Frontal cortex (tissue), 3 donors: ENCODE measurements at regions not wholly inside any gene's neighbourhood (a gene's known extent, or its start where the extent isn't known, plus 50 kb on each side); places are given as distances from the start of the nearest gene placed in this dataset.
"Not testable (repeated sequence)": the region's sequence is repeated elsewhere in the genome, so short reads cannot be mapped to it uniquely, and the experiment has no call there.

Source experiments
- DNase-seq, 2 donors: peaks; one replicate each; pipeline ENCODE4 v3.0.0; 2012; ENCODE audit warnings: low spot score in 2 of 2
- FAIRE-seq: peaks from 2 replicates; lab custom pipeline; 2012; peaks lifted over from hg19 to GRCh38; lab: Jason Lieb, UNC
- donor health status: control.
- donor health status: control.
- donor health status: control.

DNA sequence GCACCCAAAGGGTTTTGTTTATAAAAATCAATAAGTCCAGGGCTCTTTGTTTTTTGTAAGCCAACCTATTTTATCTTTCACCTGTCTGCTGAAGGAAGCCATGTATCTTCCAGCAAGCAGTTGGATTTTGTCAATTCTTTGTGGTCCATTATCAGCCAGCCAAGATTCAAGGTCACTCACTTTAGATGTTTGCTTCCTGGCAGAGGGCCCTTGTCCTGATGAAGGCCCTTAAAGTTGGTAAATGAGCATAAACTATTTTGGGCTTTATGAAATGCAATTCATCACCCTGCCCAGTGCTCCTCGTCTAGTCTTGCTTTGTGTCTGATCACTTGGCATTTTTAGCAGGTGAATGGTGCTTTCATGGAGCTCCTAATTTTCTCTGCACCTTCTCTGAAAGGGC, 1004.2 kb downstream of the GRID1 start:
- FAIRE-seq (no peak), DNase-seq (no peak)

GRCh38 chr10:85377029-85377806, 989.4 kb downstream of the GRID1 start:
- no peak for DNase-seq
- FAIRE-seq, result no peak

DNA sequence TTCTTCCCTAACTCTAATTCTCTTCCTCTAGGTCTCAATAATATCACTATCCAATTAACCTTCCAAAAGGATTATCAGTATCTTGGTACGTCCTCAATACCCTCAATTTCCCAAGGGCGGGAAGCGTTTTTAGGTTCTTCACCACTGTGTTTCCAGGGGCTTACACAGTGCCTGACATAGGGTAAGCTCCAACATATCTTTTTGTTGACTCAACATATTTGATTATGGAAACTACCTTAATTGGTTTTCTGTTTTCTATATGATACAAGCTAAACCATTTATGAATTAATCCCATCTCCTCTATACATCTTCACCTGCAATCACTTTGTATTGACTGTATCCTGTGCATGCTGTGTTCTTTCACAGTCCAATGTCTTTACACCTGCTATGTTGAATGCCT, 987.3 kb downstream of the GRID1 start:
- DNase-seq (no peak), FAIRE-seq (no peak)

- no peak for DNase-seq
- FAIRE-seq, result no peak
Measured at GRCh38 chr10:85400981-85401695, 965.5 kb downstream of the GRID1 start.

DNA sequence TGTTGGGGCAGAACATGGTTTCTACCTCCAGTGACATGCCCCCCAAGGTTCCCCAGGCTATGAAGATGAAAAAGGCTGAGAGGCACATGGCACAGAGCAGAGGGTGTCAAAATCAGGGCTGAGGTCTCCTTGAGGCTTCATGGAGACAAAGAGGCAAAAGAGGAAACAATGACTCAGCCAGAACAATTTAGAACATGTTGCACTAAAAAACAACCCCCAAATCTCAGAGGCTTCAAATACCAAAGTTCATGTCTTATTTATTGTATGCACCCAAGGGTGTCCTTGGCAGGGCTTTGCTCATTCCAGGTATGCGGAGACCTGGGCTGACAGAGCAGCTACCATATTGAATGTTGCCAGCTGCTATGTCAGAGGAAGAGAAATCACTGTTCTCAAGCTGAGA, 964.1 kb downstream of the GRID1 start:
- no peak for DNase-seq
- FAIRE-seq, result no peak

- FAIRE-seq, result no peak
- no peak for DNase-seq
Measured at GRCh38 chr10:85407088-85407487, 959.5 kb downstream of the GRID1 start.

DNA sequence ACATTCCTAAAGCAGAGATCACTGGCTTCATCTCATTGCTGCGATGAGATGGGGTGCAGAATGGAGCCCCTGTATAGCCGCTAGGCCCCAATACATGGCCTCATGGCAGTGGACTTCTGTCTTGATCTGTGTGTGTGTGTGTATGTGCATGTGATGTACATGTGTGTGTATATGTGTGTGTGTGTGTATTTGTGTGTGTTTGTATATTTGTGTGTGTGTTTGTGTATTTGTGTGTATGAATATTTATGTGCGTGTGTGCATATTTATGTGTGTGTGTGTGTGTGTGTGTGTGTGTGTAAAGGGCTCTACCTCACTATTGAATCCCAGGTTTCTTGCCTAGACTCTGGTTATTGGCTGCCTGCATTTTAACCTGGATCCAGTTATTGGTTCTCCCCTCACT, 958.2 kb downstream of the GRID1 start:
- DNase-seq, result no peak
- no peak for FAIRE-seq

GRCh38 chr10:85410586-85410985, 956.0 kb downstream of the GRID1 start:
- FAIRE-seq, DNase-seq: not testable (repeated sequence)

- DNase-seq (no peak), FAIRE-seq (no peak)
Measured at GRCh38 chr10:85413570-85413969, 953.0 kb downstream of the GRID1 start.

DNA sequence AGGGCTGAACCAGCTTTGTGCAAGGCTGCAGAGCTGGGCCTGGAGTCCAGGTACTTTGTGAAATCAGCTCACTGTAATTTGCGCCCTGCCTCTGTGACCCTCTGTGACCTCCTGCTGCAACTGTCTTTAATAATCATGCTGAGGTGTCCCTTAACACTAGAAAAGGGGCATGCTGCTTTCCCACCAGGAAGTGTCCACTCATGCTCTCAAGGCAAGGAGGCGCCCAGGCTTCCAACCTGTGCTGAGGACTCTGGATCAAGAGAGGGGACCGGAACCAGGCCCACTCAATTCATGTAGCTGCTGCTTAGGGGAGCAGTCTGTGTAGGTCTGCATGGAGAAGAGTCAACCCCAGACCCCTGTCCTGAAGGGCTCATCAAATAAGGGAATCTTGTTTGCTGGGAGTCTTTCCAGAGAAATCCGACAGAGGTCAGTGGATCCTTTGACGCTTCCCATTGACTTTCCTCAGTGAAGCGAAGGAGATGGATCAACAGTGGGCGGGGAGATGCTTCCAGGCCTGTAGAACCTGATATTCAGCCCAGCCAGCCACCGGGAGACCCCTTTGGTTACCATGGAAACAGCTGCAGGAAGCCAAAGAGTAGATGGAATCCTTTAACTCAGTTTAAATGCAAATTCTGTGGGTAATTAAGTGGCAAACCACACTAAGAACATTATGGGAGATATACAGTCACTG, 945.9 kb downstream of the GRID1 start:
- FAIRE-seq (no peak), DNase-seq (no peak)

GRCh38 chr10:85421421-85421820, 945.2 kb downstream of the GRID1 start:
- FAIRE-seq (no peak), DNase-seq (no peak)

GRCh38 chr10:85429126-85429525, 937.5 kb downstream of the GRID1 start:
- no peak for FAIRE-seq

GRCh38 chr10:85430991-85431390, 935.6 kb downstream of the GRID1 start:
- DNase-seq (no peak), FAIRE-seq (no peak)

More at GRCh38 chr10:85429126-85429525, 937.5 kb downstream of the GRID1 start:
- no peak for DNase-seq

DNA sequence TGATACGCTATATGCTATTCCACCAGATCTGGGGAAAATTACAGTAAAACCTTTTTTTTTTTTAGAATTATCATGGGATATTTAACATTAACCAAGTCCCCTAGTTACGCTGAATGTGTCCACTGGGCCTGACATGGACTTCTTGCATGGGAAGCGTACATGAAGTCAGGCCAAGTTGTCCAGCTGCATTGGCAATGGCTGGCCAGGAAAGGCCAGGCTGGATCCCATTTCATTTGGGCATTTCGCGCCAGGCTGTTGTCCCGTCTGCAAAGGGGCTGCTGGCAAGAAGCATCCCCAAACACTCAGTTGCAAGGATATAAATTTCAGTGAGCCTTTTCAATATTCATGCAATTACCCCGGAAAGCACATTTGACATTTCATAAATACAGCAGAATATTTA, 933.3 kb downstream of the GRID1 start:
- DNase-seq, result no peak
- no peak for FAIRE-seq

DNA sequence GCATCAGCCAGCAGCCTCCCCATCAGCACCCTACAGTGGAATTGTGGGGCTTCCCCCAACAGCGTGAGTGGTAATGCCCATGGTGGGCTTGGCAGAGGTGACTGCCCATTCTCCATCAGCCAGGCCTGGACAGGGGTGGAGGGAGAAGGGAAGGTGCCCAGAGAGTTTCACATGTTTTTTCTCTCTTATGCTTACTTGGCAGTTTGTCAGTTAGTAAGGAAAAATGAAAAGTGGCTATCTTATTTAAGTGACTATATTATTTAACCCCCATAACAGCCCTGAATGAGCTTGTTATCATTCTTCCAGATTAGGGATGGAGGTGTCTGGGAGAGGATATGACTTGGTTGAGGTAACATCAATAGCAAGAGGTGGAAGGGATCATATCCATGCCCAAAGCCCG, 921.7 kb downstream of the GRID1 start:
- FAIRE-seq (no peak), DNase-seq (no peak)

DNA sequence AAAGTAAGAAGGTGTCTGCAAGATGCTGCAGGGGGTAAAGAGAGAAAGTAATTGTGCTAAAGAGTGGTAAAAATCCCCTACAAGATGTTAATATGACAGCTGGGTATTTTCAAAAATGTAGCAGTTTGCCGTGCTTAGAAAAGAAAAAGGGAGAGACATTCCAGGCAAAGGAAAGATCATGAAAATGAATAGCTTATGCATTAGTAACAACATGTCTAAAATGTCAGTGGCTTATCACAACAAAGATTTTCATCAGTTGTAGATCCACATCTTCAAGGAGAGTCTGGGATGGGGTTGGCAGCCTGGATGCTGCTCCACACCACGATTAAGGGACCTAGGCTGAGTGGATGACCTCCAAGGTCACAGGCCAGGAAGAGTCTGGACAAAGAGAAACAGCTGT, 920.9 kb downstream of the GRID1 start:
- no peak for FAIRE-seq
- no peak for DNase-seq

DNA sequence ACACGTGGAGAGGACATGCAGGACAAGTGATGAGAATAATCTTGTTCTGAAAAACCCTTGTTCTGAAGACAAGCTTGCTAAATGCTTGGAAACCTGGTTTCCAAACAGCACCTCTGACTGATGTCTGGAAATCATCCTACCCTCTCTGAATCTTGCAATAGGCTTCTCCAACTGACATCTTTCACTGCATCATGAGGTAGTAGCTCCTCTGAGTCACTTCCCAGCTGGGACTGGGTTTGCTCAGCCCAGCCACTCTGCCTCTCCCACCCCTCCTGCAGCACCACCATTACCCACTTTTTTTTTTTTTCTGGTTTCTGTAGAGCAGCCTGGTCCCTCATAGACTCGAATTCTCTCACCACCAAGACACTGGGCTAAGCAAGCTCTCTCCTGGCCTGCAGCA, 919.8 kb downstream of the GRID1 start:
- FAIRE-seq, result no peak
- DNase-seq, result no peak

DNA sequence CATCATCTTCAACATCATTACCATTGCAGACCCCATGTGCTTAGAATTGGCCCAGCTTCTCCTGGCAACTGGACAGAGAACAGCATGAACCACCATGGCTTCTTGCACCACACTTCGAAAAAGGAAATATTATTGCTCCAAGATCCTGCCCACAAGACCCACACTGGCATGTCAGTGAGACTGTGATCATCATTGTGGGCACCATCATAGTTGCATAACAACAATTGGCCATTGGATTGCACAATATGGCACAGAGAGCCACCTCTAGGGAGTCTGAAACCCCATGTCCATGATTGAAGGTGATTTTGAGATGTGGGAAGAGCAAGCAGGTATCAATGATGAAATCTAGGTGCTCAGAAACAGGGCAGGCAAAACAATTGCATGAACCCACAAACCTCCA, 918.9 kb downstream of the GRID1 start:
- DNase-seq (no peak), FAIRE-seq (no peak)

DNA sequence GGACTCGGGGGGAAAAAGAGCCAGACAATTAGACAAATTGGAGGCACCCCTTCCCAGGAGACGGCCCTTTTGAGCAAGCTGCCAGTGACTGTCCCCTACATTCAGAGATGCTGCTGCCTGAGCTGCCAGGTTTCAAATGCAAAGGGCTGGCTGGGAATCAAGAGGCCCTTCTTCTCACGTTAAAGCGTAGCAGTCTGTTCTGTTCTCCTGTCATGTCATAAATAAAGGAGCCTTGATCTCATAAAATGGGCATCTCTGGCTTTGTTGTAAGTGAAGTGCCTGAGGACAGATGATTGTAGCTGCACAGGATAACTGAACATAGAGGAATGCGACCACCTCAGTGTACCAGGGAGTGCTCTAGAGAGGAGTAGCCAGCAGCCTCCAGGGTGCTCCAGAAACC, 917.9 kb downstream of the GRID1 start:
- FAIRE-seq, result no peak
- DNase-seq, result no peak

DNA sequence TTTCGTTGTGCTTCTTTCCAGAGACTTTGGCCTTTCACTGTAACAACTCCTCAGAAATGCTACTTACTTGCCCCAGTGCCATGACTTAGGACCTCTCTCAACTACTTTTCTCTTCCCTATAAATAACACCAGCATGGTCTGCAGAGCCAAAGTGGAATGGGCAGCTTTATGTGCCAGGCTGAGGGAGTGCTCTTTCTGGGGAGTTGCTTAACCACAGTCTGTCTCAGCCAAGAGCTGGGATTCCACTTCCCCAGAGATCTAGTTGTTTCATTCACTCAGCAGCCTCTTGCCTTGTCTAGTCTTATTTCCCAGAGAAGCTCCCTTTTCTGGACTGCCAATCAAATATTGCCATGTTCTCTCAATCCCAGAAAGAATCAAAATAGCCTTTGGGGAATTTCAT, 912.2 kb downstream of the GRID1 start:
- no peak for FAIRE-seq
- DNase-seq, result no peak

- no peak for FAIRE-seq
- no peak for DNase-seq
Measured at GRCh38 chr10:85457191-85457590, 909.4 kb downstream of the GRID1 start.
